Ishikawa (cell line): ENCODE measurements at regions not wholly inside any gene's neighbourhood (a gene's known extent, or its start where the extent isn't known, plus 50 kb on each side); places are given as distances from the start of the nearest gene placed in this dataset.

Experiments
- CREB1 ChIP-seq: IDR thresholded peaks from 2 replicates; pipeline ENCODE4 v1.6.1; 2012; ENCODE audit warnings: low read depth
- FOXM1 ChIP-seq: IDR thresholded peaks from 2 replicates; pipeline ENCODE4 v1.6.1; 2012; ENCODE audit warnings: low read depth, borderline replicate concordance
- RAD21 ChIP-seq: IDR thresholded peaks from 2 replicates; pipeline ENCODE4 v1.6.1; 2012; ENCODE audit warnings: low read depth
- TAF1 ChIP-seq: IDR thresholded peaks from 2 replicates; pipeline ENCODE4 v1.6.1; 2012; ENCODE audit warnings: low read depth, mild to moderate bottlenecking
- TEAD4 ChIP-seq: IDR thresholded peaks from 2 replicates; pipeline ENCODE4 v1.6.1; 2012
- YY1 ChIP-seq: IDR thresholded peaks from 2 replicates; pipeline ENCODE4 v1.6.1; 2012; ENCODE audit warnings: low read depth
- TF ChIP-seq, protein P1 (sequence below): IDR thresholded peaks from 2 replicates; pipeline ENCODE4 v1.6.1; 2012

GRCh38 chr11:97968071-97968470 lies 1052.7 kb upstream of the CNTN5 start:
- TF ChIP-seq TEAD4 (no peak), FOXM1 (no peak), YY1 (no peak), TAF1 (no peak), RAD21 (no peak), CREB1 (no peak)
- TF ChIP-seq, protein P1, sequence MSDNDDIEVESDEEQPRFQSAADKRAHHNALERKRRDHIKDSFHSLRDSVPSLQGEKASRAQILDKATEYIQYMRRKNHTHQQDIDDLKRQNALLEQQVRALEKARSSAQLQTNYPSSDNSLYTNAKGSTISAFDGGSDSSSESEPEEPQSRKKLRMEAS, result no peak
